Mesenchymal stem cell (in vitro differentiated cells and primary cell): ENCODE measurements at regions not wholly inside any gene's neighbourhood (a gene's known extent, or its start where the extent isn't known, plus 50 kb on each side); places are given as distances from the start of the nearest gene placed in this dataset.

Source experiments
- DNase-seq: peaks from one replicate; pipeline ENCODE4 v3.0.0-alpha.2; 2013
- H2AFZ ChIP-seq: one replicate; pipeline ENCODE4 v1.6.1; 2013; ENCODE audit warnings: low read depth, mild to moderate bottlenecking, control low read depth, inconsistent platforms, low read length, moderate library complexity
- H2AK5ac ChIP-seq: 2 replicates; pipeline ENCODE4 v1.6.1; 2013; ENCODE audit warnings: low read length, moderate library complexity, mild to moderate bottlenecking, inconsistent platforms; ENCODE audit not compliant: severe bottlenecking
- H2BK120ac ChIP-seq: one replicate; pipeline ENCODE4 v1.6.1; 2013; ENCODE audit warnings: low read depth, mild to moderate bottlenecking, inconsistent platforms, low read length, moderate library complexity
- H2BK12ac ChIP-seq, 2 experiments: one replicate each; pipeline ENCODE4 v1.6.1; 2013; ENCODE audit warnings: inconsistent platforms in 2 of 2, low read length in 2 of 2, mild to moderate bottlenecking in 2 of 2, moderate library complexity in 2 of 2, control low read depth in 1 of 2
- H2BK15ac ChIP-seq: one replicate; pipeline ENCODE4 v1.6.1; 2013; ENCODE audit warnings: mild to moderate bottlenecking, low read depth, inconsistent platforms; ENCODE audit not compliant: poor library complexity, severe bottlenecking
- H2BK5ac ChIP-seq: 2 replicates; pipeline ENCODE4 v1.6.1; 2013; ENCODE audit warnings: low read depth, mild to moderate bottlenecking, low read length, control low read depth, inconsistent platforms; ENCODE audit not compliant: poor library complexity, severe bottlenecking
- H3K14ac ChIP-seq, 2 experiments: one replicate each; pipeline ENCODE4 v1.6.1; 2013; ENCODE audit warnings: inconsistent platforms in 2 of 2, low read length in 2 of 2, control low read depth in 1 of 2, mild to moderate bottlenecking in 1 of 2, moderate library complexity in 1 of 2
- H3K18ac ChIP-seq, 2 experiments: one replicate each; pipeline ENCODE4 v1.6.1; 2013; ENCODE audit warnings: inconsistent platforms in 2 of 2, low read length in 2 of 2, control low read depth in 1 of 2, low read depth in 1 of 2, mild to moderate bottlenecking in 1 of 2
- H3K23ac ChIP-seq, 2 experiments: one replicate each; pipeline ENCODE4 v1.6.1; 2013; ENCODE audit warnings: inconsistent platforms in 2 of 2, low read length in 2 of 2, mild to moderate bottlenecking in 2 of 2, moderate library complexity in 2 of 2, control low read depth in 1 of 2
- H3K27ac ChIP-seq: 2 replicates; pipeline ENCODE4 v1.5.1; 2013; ENCODE audit warnings: mild to moderate bottlenecking, moderate library complexity, low read length, control low read depth, inconsistent platforms; ENCODE audit not compliant: poor library complexity, severe bottlenecking
- H3K27me3 ChIP-seq, 2 experiments: 2 replicates each; pipeline versions ENCODE4 v1.6.1 to v1.7.0; 2013; ENCODE audit warnings: low read length in 2 of 2, mild to moderate bottlenecking in 2 of 2, moderate library complexity in 2 of 2, control low read depth in 1 of 2, inconsistent platforms in 1 of 2; ENCODE audit not compliant: control insufficient read depth in 1 of 2, insufficient read depth in 1 of 2
- H3K36me3 ChIP-seq, 2 experiments: 2 replicates each; pipeline versions ENCODE4 v1.6.1 to v1.7.0; 2013; ENCODE audit warnings: low read length in 2 of 2, control low read depth in 1 of 2, inconsistent platforms in 1 of 2, low read depth in 1 of 2, mild to moderate bottlenecking in 1 of 2; ENCODE audit not compliant: insufficient read depth in 2 of 2, control insufficient read depth in 1 of 2
- H3K4ac ChIP-seq, 2 experiments: one replicate each; pipeline ENCODE4 v1.6.1; 2013; ENCODE audit warnings: inconsistent platforms in 2 of 2, low read length in 2 of 2, mild to moderate bottlenecking in 2 of 2, moderate library complexity in 2 of 2, control low read depth in 1 of 2, low read depth in 1 of 2
- H3K4me1 ChIP-seq: 2 replicates; pipeline ENCODE4 v1.6.1; 2013; ENCODE audit warnings: low read depth, low read length, control low read depth; ENCODE audit not compliant: control insufficient read depth, insufficient read depth
- H3K4me2 ChIP-seq: 2 replicates; pipeline ENCODE4 v1.6.1; 2013; ENCODE audit warnings: low read length, mild to moderate bottlenecking, inconsistent platforms; ENCODE audit not compliant: poor library complexity, severe bottlenecking
- H3K4me3 ChIP-seq, 2 experiments: 2 replicates each; pipeline versions ENCODE4 v1.5.1 to v1.7.0; 2013; ENCODE audit warnings: low read length in 2 of 2, mild to moderate bottlenecking in 2 of 2, control low read depth in 1 of 2, low read depth in 1 of 2; ENCODE audit not compliant: insufficient read depth in 1 of 2
- H3K79me1 ChIP-seq: replicated peaks from 2 replicates; pipeline ENCODE4 v1.6.1; 2013; ENCODE audit warnings: mild to moderate bottlenecking, control low read depth, low read length, inconsistent platforms; ENCODE audit not compliant: poor library complexity, severe bottlenecking
- H3K9ac ChIP-seq: 2 replicates; pipeline ENCODE4 v1.7.0; 2013; ENCODE audit warnings: mild to moderate bottlenecking, low read length, moderate library complexity
- H3K9me3 ChIP-seq: 2 replicates; pipeline ENCODE4 v1.7.0; 2013; ENCODE audit warnings: mild to moderate bottlenecking, low read length; ENCODE audit not compliant: control insufficient read depth
- H4K8ac ChIP-seq: one replicate; pipeline ENCODE4 v1.6.1; 2013; ENCODE audit warnings: inconsistent platforms, mild to moderate bottlenecking, low read length, moderate library complexity
- H4K91ac ChIP-seq: one replicate; pipeline ENCODE4 v1.6.1; 2013; ENCODE audit warnings: mild to moderate bottlenecking, low read length, inconsistent platforms
- WGBS: methylation state at CpG from one replicate; pipeline ENCODE4 v1.1.7; 2013; ENCODE audit warnings: mixed read lengths; 5-methylcytosine and 5-hydroxymethylcytosine counted together

DNA sequence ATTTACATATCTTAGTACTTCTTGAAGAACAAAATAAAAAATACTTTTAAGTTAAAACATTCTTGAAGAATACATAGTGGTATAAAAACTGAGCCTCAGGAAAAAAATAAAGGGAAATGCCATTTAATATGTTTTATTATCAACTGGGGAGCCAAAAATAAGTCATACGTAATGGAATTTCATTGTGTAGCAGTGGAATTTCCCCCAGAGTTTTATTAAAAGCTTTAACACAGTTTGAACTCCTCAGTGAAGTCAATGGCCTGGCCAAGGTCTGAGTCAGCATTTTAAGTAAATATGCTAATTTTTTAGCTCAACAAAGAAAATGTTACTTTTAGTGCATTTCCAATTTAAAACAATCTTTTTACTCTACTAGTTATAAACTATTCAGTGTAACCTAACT, 350.1 kb upstream of the ATP2B1 start:
- no peaks in the 10 kb centered on the region for H3K27me3 ChIP-seq
- H3K4me3 ChIP-seq, result no peak overlapping the region
- no peak overlapping the region for H3K23ac ChIP-seq
- no peak overlapping the region for H2BK12ac ChIP-seq
- H3K79me1 ChIP-seq, result no peaks in the 10 kb centered on the region
- H2BK15ac ChIP-seq, result no peak overlapping the region
- 20% methylated on average over 1 of the region's 1 CpG for WGBS
- no peak overlapping the region for H3K27ac ChIP-seq
- H2AK5ac ChIP-seq, result no peak overlapping the region
- H3K9ac ChIP-seq, result peak overlapping the region; percentile 48
- no peaks in the 10 kb centered on the region for H3K4me1 ChIP-seq
- no peak overlapping the region for H3K18ac ChIP-seq
- H2AFZ ChIP-seq, result no peak overlapping the region
- no peak overlapping the region for H2BK120ac ChIP-seq
- H3K4ac ChIP-seq, result no peak overlapping the region
- H4K8ac ChIP-seq, result no peak overlapping the region
- DNase-seq, result peak; percentile 74
- H2BK5ac ChIP-seq, result no peak overlapping the region
- H3K4me2 ChIP-seq, result no peak overlapping the region
- H3K9me3 ChIP-seq, result no peaks in the 10 kb centered on the region
- H3K14ac ChIP-seq, result no peak overlapping the region
- H3K36me3 ChIP-seq, result no peaks in the 10 kb centered on the region
- no peak overlapping the region for H4K91ac ChIP-seq

DNA sequence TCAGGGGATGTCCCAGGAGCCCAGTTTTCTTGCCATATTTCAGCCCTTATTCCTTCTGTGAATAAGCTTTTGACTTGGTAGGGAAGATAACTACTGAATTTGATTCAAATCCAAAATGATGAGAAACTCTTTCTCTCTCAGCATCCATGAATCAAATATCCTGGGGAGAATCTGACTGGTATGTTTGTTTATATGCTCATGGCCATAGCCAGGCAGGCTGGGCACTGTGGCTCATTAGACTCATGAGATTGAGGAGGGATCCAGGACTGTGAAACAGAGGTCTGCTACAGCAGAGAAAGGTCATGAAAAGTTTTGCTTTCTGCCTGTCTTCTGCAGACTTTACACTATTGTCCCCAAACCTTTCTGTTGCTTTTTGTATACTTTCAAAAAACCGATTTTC, 346.4 kb upstream of the ATP2B1 start:
- H3K23ac ChIP-seq, result no peak overlapping the region
- H4K8ac ChIP-seq, result no peak overlapping the region
- no peak overlapping the region for H3K27ac ChIP-seq
- no peak overlapping the region for H4K91ac ChIP-seq
- no peak for DNase-seq
- WGBS, result no CpG with 5 or more reads among the region's 1 CpG
- H3K4me1 ChIP-seq, result no peaks in the 10 kb centered on the region
- no peak overlapping the region for H2BK15ac ChIP-seq
- H3K27me3 ChIP-seq, result no peaks in the 10 kb centered on the region
- H3K4me3 ChIP-seq, result no peak overlapping the region
- H3K4ac ChIP-seq, result no peak overlapping the region
- no peak overlapping the region for H2AK5ac ChIP-seq
- H3K18ac ChIP-seq, result no peak overlapping the region
- H3K14ac ChIP-seq, result no peak overlapping the region
- no peak overlapping the region for H3K9ac ChIP-seq
- no peaks in the 10 kb centered on the region for H3K79me1 ChIP-seq
- no peak overlapping the region for H2BK12ac ChIP-seq
- H2BK120ac ChIP-seq, result no peak overlapping the region
- no peak overlapping the region for H2BK5ac ChIP-seq
- no peaks in the 10 kb centered on the region for H3K36me3 ChIP-seq
- no peak overlapping the region for H3K4me2 ChIP-seq
- no peak overlapping the region for H2AFZ ChIP-seq
- no peaks in the 10 kb centered on the region for H3K9me3 ChIP-seq

DNA sequence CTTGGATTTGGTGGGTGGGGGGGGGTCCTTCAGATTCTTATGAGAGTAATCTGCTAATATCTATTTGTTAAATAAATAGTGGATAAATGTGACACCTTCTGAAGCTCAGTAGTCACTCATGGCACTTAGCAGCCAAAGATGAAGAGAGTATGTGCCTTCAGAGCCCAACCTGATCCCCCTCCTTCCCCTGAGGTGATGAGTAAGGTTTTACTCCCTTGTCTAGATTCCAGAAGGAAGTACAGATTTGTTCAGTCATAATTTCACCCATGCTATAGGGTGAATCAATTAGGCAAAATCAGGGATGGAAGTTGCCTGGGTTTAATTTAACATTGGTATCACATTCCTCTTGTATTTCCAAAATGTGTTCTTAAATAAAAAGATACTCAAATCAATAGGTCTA, 340.3 kb upstream of the ATP2B1 start:
- no peak overlapping the region for H4K91ac ChIP-seq
- no peak for DNase-seq
- no peak overlapping the region for H3K9ac ChIP-seq

DNA sequence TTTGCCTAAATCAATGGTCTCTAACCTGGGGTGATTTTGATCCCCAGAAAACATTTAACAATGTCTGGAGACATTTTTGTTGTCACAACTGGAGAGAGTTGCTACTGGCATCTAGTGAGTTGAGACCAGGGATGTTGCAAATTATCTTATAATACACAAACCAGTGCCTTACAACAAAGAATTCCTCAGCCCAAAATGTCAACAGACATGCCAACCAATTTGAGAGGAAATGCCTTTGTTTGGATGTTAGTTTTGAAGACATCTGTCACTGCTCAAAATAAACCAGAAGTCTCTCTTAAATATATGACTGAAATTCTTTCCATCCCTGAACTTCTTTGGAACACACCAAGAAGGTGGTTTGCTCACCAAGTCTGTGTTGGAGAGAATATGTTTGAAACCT, 336.9 kb upstream of the ATP2B1 start:
- H3K23ac ChIP-seq, result no peak overlapping the region
- H2AFZ ChIP-seq, result no peak overlapping the region
- no peak overlapping the region for H2BK15ac ChIP-seq
- H3K79me1 ChIP-seq, result no peaks in the 10 kb centered on the region
- no peak for DNase-seq
- H2BK120ac ChIP-seq, result no peak overlapping the region
- no peaks in the 10 kb centered on the region for H3K27me3 ChIP-seq
- H3K4ac ChIP-seq, result no peak overlapping the region
- no peak overlapping the region for H3K27ac ChIP-seq
- H3K4me3 ChIP-seq, result no peak overlapping the region
- H4K8ac ChIP-seq, result no peak overlapping the region
- H3K18ac ChIP-seq, result no peak overlapping the region
- no peak overlapping the region for H2BK5ac ChIP-seq
- H3K14ac ChIP-seq, result no peak overlapping the region
- no peak overlapping the region for H2AK5ac ChIP-seq
- peaks cover 1% of the 10 kb centered on the region for H3K4me1 ChIP-seq
- no peaks in the 10 kb centered on the region for H3K36me3 ChIP-seq
- no peaks in the 10 kb centered on the region for H3K9me3 ChIP-seq
- no peak overlapping the region for H2BK12ac ChIP-seq
- H4K91ac ChIP-seq, result no peak overlapping the region
- no peak overlapping the region for H3K9ac ChIP-seq
- H3K4me2 ChIP-seq, result no peak overlapping the region

More for the DNA sequence above, 340.3 kb upstream of the ATP2B1 start:
- H3K36me3 ChIP-seq, result no peaks in the 10 kb centered on the region
- H3K9me3 ChIP-seq, result no peaks in the 10 kb centered on the region
- no peak overlapping the region for H2BK120ac ChIP-seq
- H3K27ac ChIP-seq, result no peak overlapping the region
- H3K23ac ChIP-seq, result no peak overlapping the region
- H2AK5ac ChIP-seq, result no peak overlapping the region
- H3K14ac ChIP-seq, result no peak overlapping the region
- H2AFZ ChIP-seq, result no peak overlapping the region
- H3K79me1 ChIP-seq, result no peaks in the 10 kb centered on the region
- H3K4ac ChIP-seq, result no peak overlapping the region
- H2BK5ac ChIP-seq, result no peak overlapping the region
- no peak overlapping the region for H3K4me2 ChIP-seq
- no peak overlapping the region for H4K8ac ChIP-seq
- H3K4me1 ChIP-seq, result no peaks in the 10 kb centered on the region
- H3K27me3 ChIP-seq, result no peaks in the 10 kb centered on the region
- H3K4me3 ChIP-seq, result no peak overlapping the region
- no peak overlapping the region for H3K18ac ChIP-seq
- H2BK12ac ChIP-seq, result no peak overlapping the region
- H2BK15ac ChIP-seq, result no peak overlapping the region
